ENCODE measurements at regions not wholly inside any gene's neighbourhood (a gene's known extent, or its start where the extent isn't known, plus 50 kb on each side); places are given as distances from the start of the nearest gene placed in this dataset.

DNA sequence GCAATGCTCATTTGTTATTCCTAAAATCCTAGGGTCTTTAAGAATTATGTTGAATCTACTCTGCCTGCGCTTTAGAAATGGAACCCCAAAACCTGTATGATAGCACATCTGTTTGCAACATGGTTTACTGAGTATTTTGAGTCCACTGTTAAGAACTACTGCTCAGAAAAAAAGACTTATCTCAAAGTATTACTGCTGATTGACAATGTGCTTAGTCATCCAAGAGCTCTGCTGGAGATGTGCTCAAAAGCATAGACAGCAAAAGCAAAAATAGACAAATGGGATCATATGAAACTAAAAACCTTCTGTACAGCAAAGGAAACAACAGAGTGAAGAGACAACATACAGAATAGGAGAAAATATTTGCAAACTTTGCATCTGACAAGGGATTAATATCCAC lies 107.0 kb downstream of the CTH start (continued):
- TF ChIP-seq ATF3 (IDR thresholded peaks at IDR 0.05) (0 out of 2 replicates have a peak, but pooled peaks have one; percentile 37), ATF3 (CRISPR knock-in tag; conservative IDR thresholded peaks at IDR 0.05) (no peak), KDM5B (IDR thresholded peaks at IDR 0.05; ENCODE audit: insufficient replicate concordance, low read depth, low read length) (no peak), MAFK (IDR thresholded peaks at IDR 0.05; ENCODE audit: low read length) (peak; percentile 69; the same call in 1 of the 2 replicates), MAFF (IDR thresholded peaks at IDR 0.05; ENCODE audit: low read length) (peak; percentile 81), NFE2L1 (tag; IDR thresholded peaks at IDR 0.05; ENCODE audit: borderline replicate concordance, low read depth) (peak; percentile 79), YY1 (IDR thresholded peaks at IDR 0.05; ENCODE audit: borderline replicate concordance in 1 of 3, control insufficient read depth in 1 of 3, extremely low read depth in 1 of 3, insufficient read depth in 3 of 3, insufficient read length in 1 of 3, insufficient replicate concordance in 2 of 3, low read depth in 1 of 3, low read length in 2 of 3) (no peak), MAFG (tag; conservative IDR thresholded peaks at IDR 0.05) (peak; percentile 94), PBX2 (CRISPR knock-in tag; IDR thresholded peaks at IDR 0.05; ENCODE audit: low read depth) (no peak), PBX2 (tag; conservative IDR thresholded peaks at IDR 0.05; ENCODE audit: low read depth) (peak; percentile 52)

Measured in K562 (cell line).